VCaP (cell line): ENCODE measurements at regions not wholly inside any gene's neighbourhood (a gene's known extent, or its start where the extent isn't known, plus 50 kb on each side); places are given as distances from the start of the nearest gene placed in this dataset.

Experiments
- H3K27ac ChIP-seq: fragments of 450-650 bp; 2 replicates; pipeline ENCODE4 v1.5.1; 2017
- TF ChIP-seq, protein P1 (sequence below): fragments of 450-650 bp; conservative IDR thresholded peaks from 2 replicates; pipeline ENCODE4 v1.5.1; 2017; ENCODE audit warnings: mild to moderate bottlenecking, moderate library complexity

DNA sequence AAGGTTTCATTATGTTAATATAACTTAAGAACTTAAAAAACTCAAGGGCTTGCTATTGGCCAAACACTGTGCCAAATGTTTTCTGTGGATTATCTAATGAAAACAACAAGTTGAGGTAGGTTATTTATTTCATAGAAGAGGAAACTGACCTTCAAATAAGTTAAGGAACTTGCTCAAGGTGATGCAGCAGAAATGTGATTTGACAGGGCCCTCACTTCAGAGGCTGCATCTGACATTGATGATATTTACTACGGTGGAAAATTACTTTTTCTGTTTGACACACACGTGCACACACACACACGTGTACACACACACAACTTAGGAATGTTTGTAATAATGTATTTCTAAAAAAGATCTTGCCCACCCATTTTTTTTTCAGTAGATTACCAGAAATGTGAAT, 137.2 kb upstream of the CXCR4 start:
- TF ChIP-seq, protein P1, sequence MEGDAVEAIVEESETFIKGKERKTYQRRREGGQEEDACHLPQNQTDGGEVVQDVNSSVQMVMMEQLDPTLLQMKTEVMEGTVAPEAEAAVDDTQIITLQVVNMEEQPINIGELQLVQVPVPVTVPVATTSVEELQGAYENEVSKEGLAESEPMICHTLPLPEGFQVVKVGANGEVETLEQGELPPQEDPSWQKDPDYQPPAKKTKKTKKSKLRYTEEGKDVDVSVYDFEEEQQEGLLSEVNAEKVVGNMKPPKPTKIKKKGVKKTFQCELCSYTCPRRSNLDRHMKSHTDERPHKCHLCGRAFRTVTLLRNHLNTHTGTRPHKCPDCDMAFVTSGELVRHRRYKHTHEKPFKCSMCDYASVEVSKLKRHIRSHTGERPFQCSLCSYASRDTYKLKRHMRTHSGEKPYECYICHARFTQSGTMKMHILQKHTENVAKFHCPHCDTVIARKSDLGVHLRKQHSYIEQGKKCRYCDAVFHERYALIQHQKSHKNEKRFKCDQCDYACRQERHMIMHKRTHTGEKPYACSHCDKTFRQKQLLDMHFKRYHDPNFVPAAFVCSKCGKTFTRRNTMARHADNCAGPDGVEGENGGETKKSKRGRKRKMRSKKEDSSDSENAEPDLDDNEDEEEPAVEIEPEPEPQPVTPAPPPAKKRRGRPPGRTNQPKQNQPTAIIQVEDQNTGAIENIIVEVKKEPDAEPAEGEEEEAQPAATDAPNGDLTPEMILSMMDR: no peak
- no peak overlapping the region for H3K27ac ChIP-seq

- no peak overlapping the region for H3K27ac ChIP-seq
- TF ChIP-seq, protein P1: no peak
These were observed 136.7 kb upstream of the CXCR4 start for GRCh38 chr2:136254681-136255080.

DNA sequence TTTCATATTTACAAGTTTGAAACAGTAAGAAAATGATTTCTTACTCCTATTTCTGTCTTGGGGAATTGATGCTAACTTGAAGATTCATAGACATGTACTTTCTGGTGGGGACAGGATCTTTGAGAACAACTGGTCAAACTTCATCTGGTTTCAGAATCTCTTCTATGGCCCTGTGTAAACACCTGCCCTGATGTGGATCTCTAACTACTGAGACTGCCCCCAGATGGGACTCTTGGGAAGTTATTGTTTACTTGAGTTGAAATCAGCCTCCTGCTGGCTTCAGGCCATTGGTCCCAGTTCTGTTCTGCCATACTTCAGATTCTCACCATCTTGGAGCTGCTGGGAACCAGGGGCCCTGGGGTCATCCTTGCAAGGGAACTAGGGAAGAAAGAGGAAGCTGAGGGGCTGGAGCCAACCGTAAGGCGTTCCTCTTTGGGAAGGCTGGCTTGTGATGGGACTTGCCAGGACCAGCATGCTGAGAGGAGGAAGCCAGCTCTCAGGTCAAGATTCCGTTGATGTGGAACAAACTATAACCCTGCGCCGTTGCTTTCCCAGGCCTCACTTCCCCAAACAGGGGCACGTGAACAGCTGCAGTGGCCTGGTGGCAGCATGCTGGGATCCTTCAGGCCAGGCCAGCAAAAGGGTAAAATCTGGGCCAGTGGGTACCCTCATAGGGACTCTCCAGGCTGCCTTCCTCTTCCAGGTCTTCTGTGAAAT, 135.5 kb upstream of the CXCR4 start:
- no peak overlapping the region for H3K27ac ChIP-seq
- TF ChIP-seq, protein P1: no peak

GRCh38 chr2:136251885-136252585, 134.1 kb upstream of the CXCR4 start:
- TF ChIP-seq, protein P1: no peak
- no peak overlapping the region for H3K27ac ChIP-seq

DNA sequence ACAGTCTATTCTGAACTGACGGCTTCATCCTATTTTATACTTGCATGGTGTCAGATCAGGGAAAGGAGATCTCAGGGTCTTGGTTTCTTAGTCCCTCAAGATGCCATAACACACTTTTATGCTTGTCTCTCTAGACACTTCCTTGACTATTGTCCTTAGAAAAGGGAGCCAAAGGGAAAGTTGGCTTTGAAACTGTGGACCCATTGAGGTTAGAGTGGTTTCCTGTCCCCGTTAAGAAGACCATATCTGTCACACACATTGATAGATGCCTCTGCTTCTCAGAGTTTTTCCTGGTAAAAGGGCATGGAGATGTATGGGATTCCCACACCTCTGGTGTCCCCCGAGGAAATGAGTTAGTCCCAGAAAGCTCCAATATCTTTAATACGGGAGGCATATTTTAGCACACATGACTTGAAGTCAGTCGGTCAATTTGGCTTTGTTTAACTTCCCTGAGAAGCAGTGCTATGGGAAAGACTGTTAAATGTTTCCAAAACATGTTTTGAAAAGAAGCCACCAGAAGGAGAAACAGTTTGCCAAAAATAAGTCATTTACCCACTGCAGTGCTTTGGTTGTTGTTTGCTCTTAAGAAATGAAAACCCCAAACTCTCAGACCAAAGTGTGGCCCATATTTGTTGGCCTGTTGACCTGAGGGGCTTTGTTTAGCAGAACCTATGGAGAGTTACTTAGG, 133.4 kb upstream of the CXCR4 start:
- TF ChIP-seq, protein P1: no peak
- no peak overlapping the region for H3K27ac ChIP-seq

DNA sequence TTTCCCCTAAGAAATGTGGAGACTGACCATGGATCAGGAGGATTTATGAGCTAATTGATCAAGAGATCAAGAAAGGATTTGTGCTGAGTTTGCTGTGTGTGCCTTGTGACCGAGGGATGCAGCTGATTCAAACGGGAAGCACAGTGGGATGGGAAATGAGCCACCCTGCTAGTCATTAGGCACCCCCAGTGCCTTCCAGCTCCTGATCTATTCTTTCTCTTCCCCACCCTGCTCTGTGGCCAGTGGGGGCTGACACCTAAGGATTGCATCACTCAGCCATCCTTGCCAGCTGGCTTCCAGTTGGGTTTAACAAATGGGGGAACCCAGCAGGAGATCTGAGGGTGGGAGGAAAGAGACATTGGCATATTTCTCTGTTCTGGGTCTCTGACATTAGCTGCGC, 132.2 kb upstream of the CXCR4 start:
- TF ChIP-seq, protein P1: no peak
- H3K27ac ChIP-seq: no peak overlapping the region

DNA sequence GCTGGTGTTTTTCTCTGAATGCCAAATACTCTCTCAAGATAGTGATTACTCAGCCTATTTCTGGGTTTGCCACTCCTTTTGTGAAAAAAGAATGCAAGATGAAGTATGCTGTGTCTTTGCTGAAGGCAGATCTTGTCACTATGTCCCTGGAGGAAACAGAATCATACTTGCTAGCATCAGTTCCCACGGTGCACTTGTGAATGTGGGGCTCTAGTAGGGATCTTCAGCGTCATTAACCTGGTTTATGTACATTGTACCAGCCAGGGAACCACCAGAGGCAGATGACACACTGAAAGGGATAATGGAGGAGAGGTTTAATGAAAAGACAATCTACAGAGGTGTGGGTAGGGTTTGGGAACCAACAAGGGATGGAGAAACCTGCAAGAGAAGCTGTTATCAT, 131.0 kb upstream of the CXCR4 start:
- TF ChIP-seq, protein P1: no peak
- no peak overlapping the region for H3K27ac ChIP-seq
